Neural progenitor cell (in vitro differentiated cells): ENCODE measurements at regions not wholly inside any gene's neighbourhood (a gene's known extent, or its start where the extent isn't known, plus 50 kb on each side); places are given as distances from the start of the nearest gene placed in this dataset.
"Not testable (repeated sequence)": the region's sequence is repeated elsewhere in the genome, so short reads cannot be mapped to it uniquely, and the experiment has no call there.

Experiments
- DNase-seq: peaks from one replicate; pipeline ENCODE4 v3.0.0-alpha.2; 2016; ENCODE audit warnings: low spot score
- H2AFZ ChIP-seq: fragments of 200-600 bp; sonication (generic); replicated peaks from 2 replicates; pipeline ENCODE4 v1.6.1; 2016; ENCODE audit warnings: antibody characterized with exemption
- H3F3A ChIP-seq: fragments of 200-600 bp; sonication (generic); 2 replicates; pipeline ENCODE4 v1.6.1; 2016; ENCODE audit warnings: antibody characterized with exemption, low read depth
- H3K27ac ChIP-seq: fragments of 200-600 bp; sonication (generic); 2 replicates; pipeline ENCODE4 v1.5.1; 2016; ENCODE audit warnings: mild to moderate bottlenecking
- H3K27me3 ChIP-seq: fragments of 200-600 bp; sonication (generic); 2 replicates; pipeline ENCODE4 v1.6.1; 2016; ENCODE audit warnings: mild to moderate bottlenecking, moderate library complexity
- H3K36me3 ChIP-seq: fragments of 200-600 bp; sonication (generic); 2 replicates; pipeline ENCODE4 v1.5.1; 2016
- H3K4me1 ChIP-seq: fragments of 200-600 bp; sonication (generic); 2 replicates; pipeline ENCODE4 v1.6.1; 2016; ENCODE audit warnings: mixed run types
- H3K4me2 ChIP-seq: fragments of 200-600 bp; sonication (generic); 2 replicates; pipeline ENCODE4 v1.6.1; 2016
- H3K4me3 ChIP-seq: fragments of 200-600 bp; sonication (generic); 2 replicates; pipeline ENCODE4 v1.5.1; 2016
- H3K79me2 ChIP-seq: fragments of 200-600 bp; sonication (generic); 2 replicates; pipeline ENCODE4 v1.6.1; 2016; ENCODE audit warnings: low read depth
- H3K9ac ChIP-seq: fragments of 200-600 bp; sonication (generic); 2 replicates; pipeline ENCODE4 v1.6.1; 2016
- H3K9me3 ChIP-seq: fragments of 200-600 bp; sonication (generic); 2 replicates; pipeline ENCODE4 v1.5.1; 2016; ENCODE audit warnings: low read depth
- H4K20me1 ChIP-seq: fragments of 200-600 bp; sonication (generic); 2 replicates; pipeline ENCODE4 v1.6.1; 2016; ENCODE audit warnings: low read depth
- H3K27ac Mint-ChIP-seq: 3 replicates; pipeline ENCODE4 v1.8.0; 2021; ENCODE audit warnings: mixed read lengths
- H3K27me3 Mint-ChIP-seq: 2 replicates; pipeline ENCODE4 v1.8.0; 2022; ENCODE audit warnings: low read depth, mild to moderate bottlenecking, inconsistent platforms, moderate library complexity, mixed read lengths; ENCODE audit not compliant: insufficient read depth
- H3K36me3 Mint-ChIP-seq: 3 replicates; pipeline ENCODE4 v1.8.0; 2021; ENCODE audit warnings: mixed read lengths
- H3K4me1 Mint-ChIP-seq: 3 replicates; pipeline ENCODE4 v1.8.0; 2021; ENCODE audit warnings: mixed read lengths
- H3K4me3 Mint-ChIP-seq: 3 replicates; pipeline ENCODE4 v1.8.0; 2021; ENCODE audit warnings: mild to moderate bottlenecking, moderate library complexity, mixed read lengths
- H3K9me3 Mint-ChIP-seq: 3 replicates; pipeline ENCODE4 v1.8.0; 2020; ENCODE audit warnings: mixed read lengths
- EZH2 ChIP-seq: fragments of 200-600 bp; sonication (generic); IDR thresholded peaks from 2 replicates; pipeline ENCODE4 v1.6.1; 2017; ENCODE audit warnings: antibody characterized with exemption, mild to moderate bottlenecking, moderate library complexity
- EZH2phosphoT487 ChIP-seq: fragments of 200-600 bp; sonication (generic); IDR thresholded peaks from 2 replicates; pipeline ENCODE4 v1.6.1; 2017; ENCODE audit warnings: antibody characterized with exemption
- TF ChIP-seq, protein P1 (sequence below): fragments of 200-600 bp; sonication (generic); IDR thresholded peaks from 2 replicates; pipeline ENCODE4 v1.5.1; 2017; ENCODE audit warnings: antibody characterized with exemption, mild to moderate bottlenecking

DNA sequence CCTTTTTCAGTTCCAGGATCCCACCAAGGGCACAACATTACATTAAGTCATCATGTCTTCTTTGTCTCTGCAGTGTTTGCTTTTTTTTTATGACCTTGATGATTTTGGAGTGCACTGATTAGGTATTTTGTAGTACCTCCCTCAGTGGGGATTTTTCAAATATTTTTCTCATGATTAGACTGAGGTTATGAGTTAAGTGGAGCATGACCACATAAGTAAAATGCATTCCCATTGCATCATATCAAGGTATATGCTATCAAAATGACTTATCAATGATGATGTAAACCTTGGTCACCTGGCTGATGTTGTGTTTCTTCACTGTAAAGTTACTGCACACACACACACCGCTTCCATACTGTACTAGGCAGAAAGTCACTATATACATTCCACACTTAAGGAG is 96.7 kb upstream of the TRPC4 start:
- no peaks in the 10 kb centered on the region for H3K4me1 ChIP-seq
- Mint-ChIP-seq H3K27me3 (no peaks in the 10 kb centered on the region), H3K4me3 (no peak overlapping the region), H3K27ac (no peak overlapping the region), H3K4me1 (peaks cover 3% of the 10 kb centered on the region), H3K36me3 (no peaks in the 10 kb centered on the region), H3K9me3 (peaks cover 10% of the 10 kb centered on the region)
- H3K9me3 ChIP-seq, result no peaks in the 10 kb centered on the region
- TF ChIP-seq, protein P1, sequence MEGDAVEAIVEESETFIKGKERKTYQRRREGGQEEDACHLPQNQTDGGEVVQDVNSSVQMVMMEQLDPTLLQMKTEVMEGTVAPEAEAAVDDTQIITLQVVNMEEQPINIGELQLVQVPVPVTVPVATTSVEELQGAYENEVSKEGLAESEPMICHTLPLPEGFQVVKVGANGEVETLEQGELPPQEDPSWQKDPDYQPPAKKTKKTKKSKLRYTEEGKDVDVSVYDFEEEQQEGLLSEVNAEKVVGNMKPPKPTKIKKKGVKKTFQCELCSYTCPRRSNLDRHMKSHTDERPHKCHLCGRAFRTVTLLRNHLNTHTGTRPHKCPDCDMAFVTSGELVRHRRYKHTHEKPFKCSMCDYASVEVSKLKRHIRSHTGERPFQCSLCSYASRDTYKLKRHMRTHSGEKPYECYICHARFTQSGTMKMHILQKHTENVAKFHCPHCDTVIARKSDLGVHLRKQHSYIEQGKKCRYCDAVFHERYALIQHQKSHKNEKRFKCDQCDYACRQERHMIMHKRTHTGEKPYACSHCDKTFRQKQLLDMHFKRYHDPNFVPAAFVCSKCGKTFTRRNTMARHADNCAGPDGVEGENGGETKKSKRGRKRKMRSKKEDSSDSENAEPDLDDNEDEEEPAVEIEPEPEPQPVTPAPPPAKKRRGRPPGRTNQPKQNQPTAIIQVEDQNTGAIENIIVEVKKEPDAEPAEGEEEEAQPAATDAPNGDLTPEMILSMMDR, result no peak
- TF ChIP-seq EZH2phosphoT487, result no peak
- TF ChIP-seq EZH2, result no peak
- no peak overlapping the region for H2AFZ ChIP-seq
- no peaks in the 10 kb centered on the region for H3K27me3 ChIP-seq
- peaks cover 5% of the 10 kb centered on the region for H3F3A ChIP-seq
- H3K4me2 ChIP-seq, result no peak overlapping the region
- H3K4me3 ChIP-seq, result no peak overlapping the region
- no peaks in the 10 kb centered on the region for H4K20me1 ChIP-seq
- no peaks in the 10 kb centered on the region for H3K79me2 ChIP-seq
- H3K9ac ChIP-seq, result no peak overlapping the region
- DNase-seq, result no peak
- no peaks in the 10 kb centered on the region for H3K36me3 ChIP-seq
- H3K27ac ChIP-seq, result no peak overlapping the region

DNA sequence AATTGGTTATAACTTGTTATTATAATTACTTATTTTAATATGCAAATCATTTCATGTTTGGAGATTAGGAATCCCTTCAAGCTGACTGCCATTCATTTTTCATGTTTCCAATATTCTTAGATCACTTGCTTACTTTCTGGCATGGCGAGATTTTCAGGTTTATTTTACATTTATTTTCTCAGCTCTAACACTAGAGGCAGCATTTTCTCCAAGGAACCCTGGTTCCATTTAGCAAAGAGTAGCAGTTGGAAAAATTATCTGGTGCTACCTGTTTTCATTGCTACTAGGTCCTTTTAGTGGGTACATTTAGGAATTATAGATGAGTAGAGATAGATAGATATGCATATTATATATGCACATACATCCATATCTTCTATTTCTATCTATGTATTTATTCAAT is 90.9 kb upstream of the TRPC4 start:
- Mint-ChIP-seq H3K27me3 (no peaks in the 10 kb centered on the region), H3K9me3 (no peaks in the 10 kb centered on the region), H3K36me3 (no peaks in the 10 kb centered on the region), H3K4me1 (no peaks in the 10 kb centered on the region), H3K27ac (no peak overlapping the region), H3K4me3 (no peak overlapping the region)
- Histone ChIP-seq H2AFZ (no peak overlapping the region), H3K4me2 (no peak overlapping the region), H3F3A (no peaks in the 10 kb centered on the region), H3K4me3 (no peak overlapping the region), H4K20me1 (no peaks in the 10 kb centered on the region), H3K79me2 (no peaks in the 10 kb centered on the region), H3K27me3 (no peaks in the 10 kb centered on the region), H3K9ac (no peak overlapping the region), H3K36me3 (no peaks in the 10 kb centered on the region), H3K9me3 (no peaks in the 10 kb centered on the region), H3K27ac (no peak overlapping the region), H3K4me1 (no peaks in the 10 kb centered on the region)
- no peak for DNase-seq
- TF ChIP-seq EZH2phosphoT487, result no peak
- TF ChIP-seq EZH2, result no peak
- TF ChIP-seq, protein P1, result peak; percentile 42

DNA sequence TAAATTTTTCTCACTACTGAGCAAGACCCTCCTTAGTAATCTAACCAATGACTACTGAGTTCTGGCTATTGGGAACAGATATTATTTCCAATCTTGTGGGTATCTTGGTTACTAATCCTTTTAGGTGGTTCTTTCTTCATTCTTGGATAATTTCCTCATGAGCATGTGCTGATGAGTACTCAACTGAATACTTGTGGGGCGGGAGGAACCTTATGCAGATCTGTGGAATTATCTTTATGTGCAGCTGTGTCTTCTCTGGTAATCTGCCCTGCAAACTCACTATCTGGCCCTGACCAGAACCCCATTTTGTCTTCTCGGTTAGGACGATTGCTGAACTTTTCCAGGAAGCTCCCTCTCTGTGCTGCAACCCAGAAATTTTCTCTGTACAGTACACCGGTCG is 89.7 kb upstream of the TRPC4 start:
- H4K20me1 ChIP-seq, result no peaks in the 10 kb centered on the region
- no peaks in the 10 kb centered on the region for H3K9me3 Mint-ChIP-seq
- no peak overlapping the region for H3K27ac ChIP-seq
- H3K36me3 ChIP-seq, result no peaks in the 10 kb centered on the region
- H3K4me1 Mint-ChIP-seq, result no peaks in the 10 kb centered on the region
- no peaks in the 10 kb centered on the region for H3K79me2 ChIP-seq
- no peaks in the 10 kb centered on the region for H3F3A ChIP-seq
- H3K9me3 ChIP-seq, result no peaks in the 10 kb centered on the region
- no peaks in the 10 kb centered on the region for H3K36me3 Mint-ChIP-seq
- no peak overlapping the region for H3K27ac Mint-ChIP-seq
- TF ChIP-seq EZH2 (no peak), EZH2phosphoT487 (no peak)
- TF ChIP-seq, protein P1, result no peak
- no peak overlapping the region for H3K4me2 ChIP-seq
- no peak overlapping the region for H3K4me3 Mint-ChIP-seq
- H2AFZ ChIP-seq, result peak overlapping the region; percentile 66
- no peaks in the 10 kb centered on the region for H3K4me1 ChIP-seq
- no peak overlapping the region for H3K9ac ChIP-seq
- H3K27me3 Mint-ChIP-seq, result no peaks in the 10 kb centered on the region
- no peak overlapping the region for H3K4me3 ChIP-seq
- no peaks in the 10 kb centered on the region for H3K27me3 ChIP-seq
- no peak for DNase-seq

DNA sequence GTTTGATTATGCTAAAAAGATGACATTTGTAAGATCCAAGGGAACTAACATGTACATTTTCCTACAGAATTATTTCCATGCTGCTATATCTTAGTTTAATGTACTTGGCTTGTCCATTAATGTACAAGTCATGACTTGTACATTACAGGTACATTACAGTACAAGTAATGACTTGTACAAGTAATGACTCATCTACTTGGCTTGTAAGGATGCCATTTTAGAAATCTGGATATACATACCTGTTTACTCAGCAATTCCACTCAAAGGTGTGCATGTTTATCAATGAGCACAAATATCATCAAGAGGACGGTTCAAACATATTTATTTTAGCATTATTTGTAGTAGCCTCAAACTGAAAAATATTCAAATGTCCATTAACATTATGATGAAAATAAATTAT is 87.0 kb upstream of the TRPC4 start:
- H3K36me3 ChIP-seq, result no peaks in the 10 kb centered on the region
- Mint-ChIP-seq H3K36me3 (no peaks in the 10 kb centered on the region), H3K9me3 (no peaks in the 10 kb centered on the region), H3K4me1 (no peaks in the 10 kb centered on the region), H3K4me3 (no peak overlapping the region), H3K27me3 (no peaks in the 10 kb centered on the region), H3K27ac (no peak overlapping the region)
- H3K9ac ChIP-seq, result no peak overlapping the region
- no peak for TF ChIP-seq EZH2phosphoT487
- TF ChIP-seq, protein P1, result no peak
- TF ChIP-seq EZH2, result no peak
- DNase-seq, result no peak
- H3K79me2 ChIP-seq, result no peaks in the 10 kb centered on the region
- no peaks in the 10 kb centered on the region for H3K4me1 ChIP-seq
- no peaks in the 10 kb centered on the region for H3F3A ChIP-seq
- H2AFZ ChIP-seq, result no peak overlapping the region
- H3K9me3 ChIP-seq, result no peaks in the 10 kb centered on the region
- H3K4me3 ChIP-seq, result no peak overlapping the region
- H3K4me2 ChIP-seq, result no peak overlapping the region
- H4K20me1 ChIP-seq, result no peaks in the 10 kb centered on the region
- H3K27me3 ChIP-seq, result no peaks in the 10 kb centered on the region
- no peak overlapping the region for H3K27ac ChIP-seq

DNA sequence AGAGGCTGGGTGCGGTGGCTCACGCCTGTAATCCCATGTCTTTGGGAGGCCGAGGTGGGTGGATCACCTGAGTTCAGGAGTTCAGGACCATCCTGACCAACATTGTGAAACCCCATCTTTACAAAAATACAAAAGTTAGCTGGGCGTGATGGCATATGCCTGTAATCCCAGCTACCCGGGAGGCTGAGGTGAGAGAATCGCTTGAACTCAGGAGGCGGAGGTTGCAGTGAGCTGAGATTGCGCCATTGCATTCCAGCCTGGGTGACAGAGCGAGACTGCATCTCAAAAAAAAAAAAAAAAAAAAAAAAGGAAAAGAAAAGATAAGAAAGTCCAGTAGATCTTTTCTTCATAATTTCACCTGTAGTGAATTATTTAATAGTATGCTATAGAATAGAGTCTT is 85.0 kb upstream of the TRPC4 start:
- not testable (repeated sequence) for H3K4me3 ChIP-seq, H3K9me3 Mint-ChIP-seq, H2AFZ ChIP-seq, H4K20me1 ChIP-seq, DNase-seq, H3K27ac ChIP-seq, H3K4me1 Mint-ChIP-seq, H3K4me1 ChIP-seq, H3K79me2 ChIP-seq, H3K4me2 ChIP-seq, H3K36me3 Mint-ChIP-seq, H3K27me3 ChIP-seq, H3K36me3 ChIP-seq, H3K4me3 Mint-ChIP-seq, H3K27me3 Mint-ChIP-seq, H3K27ac Mint-ChIP-seq, H3K9ac ChIP-seq, H3K9me3 ChIP-seq, H3F3A ChIP-seq
